ENCODE measurements at regions not wholly inside any gene's neighbourhood (a gene's known extent, or its start where the extent isn't known, plus 50 kb on each side); places are given as distances from the start of the nearest gene placed in this dataset.

- TF ChIP-seq CTCF (tag by site-specific recombination; IDR thresholded peaks at IDR 0.05) (no peak), REPIN1 (tag by site-specific recombination; IDR thresholded peaks at IDR 0.05; ENCODE audit: low read depth) (no peak), REST (tag by site-specific recombination; IDR thresholded peaks at IDR 0.05) (no peak), SP7 (tag by site-specific recombination; IDR thresholded peaks at IDR 0.05) (no peak), ELK4 (IDR thresholded peaks at IDR 0.05; ENCODE audit: borderline replicate concordance, low read depth, low read length) (no peak), SALL2 (tag by site-specific recombination; IDR thresholded peaks at IDR 0.05; ENCODE audit: borderline replicate concordance) (no peak), MEIS1 (CRISPR knock-in tag; IDR thresholded peaks at IDR 0.05; ENCODE audit: borderline replicate concordance) (no peak), ATF2 (tag by site-specific recombination; IDR thresholded peaks at IDR 0.05; ENCODE audit: low read depth) (no peak), SETDB1 (IDR thresholded peaks at IDR 0.05; ENCODE audit: insufficient read length, low read length) (no peak), ZNF121 (tag by site-specific recombination; IDR thresholded peaks at IDR 0.05) (no peak), BCL11A (tag by site-specific recombination; IDR thresholded peaks at IDR 0.05; ENCODE audit: low read depth) (no peak), ZNF274 (IDR thresholded peaks at IDR 0.05; ENCODE audit: low read length) (no peak), ZNF274 (tag by site-specific recombination; IDR thresholded peaks at IDR 0.05; ENCODE audit: borderline replicate concordance) (no peak), ZNF24 (tag by site-specific recombination; IDR thresholded peaks at IDR 0.05) (no peak)
Observed at GRCh38 chr12:41795910-41796309, 348.8 kb downstream of the GXYLT1 start.

Data from HEK293 (cell line).